Endothelial cell (in vitro differentiated cells): ENCODE measurements at regions not wholly inside any gene's neighbourhood (a gene's known extent, or its start where the extent isn't known, plus 50 kb on each side); places are given as distances from the start of the nearest gene placed in this dataset.

Source experiments
- DNase-seq: peaks from one replicate; pipeline ENCODE4 v3.0.0; 2021; ENCODE audit warnings: low spot score
- H3K27ac Mint-ChIP-seq: one replicate; pipeline ENCODE4 v1.8.0; 2021; ENCODE audit warnings: mixed read lengths, inconsistent platforms; ENCODE audit not compliant: unreplicated experiment
- H3K27me3 Mint-ChIP-seq: one replicate; pipeline ENCODE4 v1.8.0; 2021; ENCODE audit warnings: mild to moderate bottlenecking, moderate library complexity, mixed read lengths, inconsistent platforms; ENCODE audit not compliant: unreplicated experiment
- H3K36me3 Mint-ChIP-seq: one replicate; pipeline ENCODE4 v1.8.0; 2021; ENCODE audit warnings: mild to moderate bottlenecking, low read depth, mixed read lengths, inconsistent platforms; ENCODE audit not compliant: unreplicated experiment
- H3K4me1 Mint-ChIP-seq: one replicate; pipeline ENCODE4 v1.8.0; 2021; ENCODE audit warnings: mild to moderate bottlenecking, mixed read lengths, inconsistent platforms; ENCODE audit not compliant: unreplicated experiment
- H3K4me3 Mint-ChIP-seq: one replicate; pipeline ENCODE4 v1.8.0; 2021; ENCODE audit warnings: mild to moderate bottlenecking, mixed read lengths, inconsistent platforms; ENCODE audit not compliant: unreplicated experiment
- H3K9me3 Mint-ChIP-seq: one replicate; pipeline ENCODE4 v1.8.0; 2021; ENCODE audit warnings: mixed read lengths, inconsistent platforms; ENCODE audit not compliant: unreplicated experiment
- CTCF ChIP-seq: fragments of 200-600 bp; sonication (generic); IDR thresholded peaks from one replicate; pipeline ENCODE4 v1.5.0; 2021; ENCODE audit warnings: antibody characterized with exemption; ENCODE audit not compliant: unreplicated experiment

- Mint-ChIP-seq H3K27me3 (no peaks in the 10 kb centered on the region), H3K4me1 (peaks cover 44% of the 10 kb centered on the region), H3K27ac (peak overlapping the region; percentile 7), H3K36me3 (no peaks in the 10 kb centered on the region), H3K4me3 (no peak overlapping the region), H3K9me3 (no peaks in the 10 kb centered on the region)
- no peak for TF ChIP-seq CTCF
- no peak for DNase-seq
Measured at GRCh38 chr10:24119896-24120295, 89.0 kb upstream of the KIAA1217 start.

- Mint-ChIP-seq H3K27me3 (no peaks in the 10 kb centered on the region), H3K4me1 (peaks cover 38% of the 10 kb centered on the region), H3K27ac (no peak overlapping the region), H3K36me3 (no peaks in the 10 kb centered on the region), H3K4me3 (no peak overlapping the region), H3K9me3 (no peaks in the 10 kb centered on the region)
- no peak for TF ChIP-seq CTCF
- DNase-seq: no peak
Measured at GRCh38 chr10:24120646-24121045, 88.3 kb upstream of the KIAA1217 start.

DNA sequence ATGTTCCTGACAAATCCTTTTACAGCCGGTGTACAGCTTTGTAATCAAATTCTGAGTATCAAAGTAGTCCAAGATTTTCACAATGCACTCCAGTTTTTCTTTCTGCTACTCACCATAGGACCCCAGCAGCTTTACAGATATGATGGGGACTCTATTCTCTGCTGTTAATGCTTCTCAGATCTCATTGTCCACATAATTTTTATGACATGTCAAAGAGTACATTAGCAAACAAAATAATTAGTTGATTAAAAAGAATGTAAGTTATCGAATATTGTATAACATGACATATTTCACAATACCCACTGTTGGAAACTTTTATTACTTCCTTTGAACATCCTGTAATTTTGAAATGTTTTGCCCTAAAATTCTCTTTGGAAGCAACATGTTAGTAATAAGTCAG, 81.4 kb upstream of the KIAA1217 start:
- Mint-ChIP-seq H3K36me3 (no peaks in the 10 kb centered on the region), H3K9me3 (no peaks in the 10 kb centered on the region), H3K4me3 (no peak overlapping the region), H3K27me3 (no peaks in the 10 kb centered on the region), H3K4me1 (no peaks in the 10 kb centered on the region), H3K27ac (no peak overlapping the region)
- DNase-seq: no peak
- TF ChIP-seq CTCF: no peak

GRCh38 chr10:24128066-24128730, 80.7 kb upstream of the KIAA1217 start:
- no peaks in the 10 kb centered on the region for H3K27me3 Mint-ChIP-seq
- H3K4me1 Mint-ChIP-seq: no peaks in the 10 kb centered on the region
- TF ChIP-seq CTCF: no peak
- DNase-seq: no peak
- no peak overlapping the region for H3K4me3 Mint-ChIP-seq
- no peaks in the 10 kb centered on the region for H3K9me3 Mint-ChIP-seq
- H3K36me3 Mint-ChIP-seq: no peaks in the 10 kb centered on the region
- no peak overlapping the region for H3K27ac Mint-ChIP-seq

DNA sequence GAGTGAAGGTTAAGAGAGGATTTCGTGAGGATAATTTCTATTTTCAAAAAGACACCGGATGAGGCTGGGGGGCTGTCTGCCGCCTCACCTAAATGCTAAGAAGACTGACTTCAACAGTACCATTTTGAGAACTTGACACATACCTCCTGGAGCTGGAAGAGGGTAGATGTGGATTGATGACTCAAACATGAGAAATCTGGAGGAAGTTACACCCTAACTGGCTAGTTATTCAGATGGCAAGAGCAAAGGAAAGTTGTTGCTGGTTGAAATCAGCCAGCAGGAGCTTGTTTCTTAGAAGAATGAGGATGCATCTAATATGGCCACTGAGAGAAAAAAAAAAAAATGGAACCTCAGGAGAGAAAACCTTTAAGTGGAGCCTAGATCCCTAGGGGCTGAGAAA, 76.2 kb upstream of the KIAA1217 start:
- Mint-ChIP-seq H3K4me3 (no peak overlapping the region), H3K9me3 (no peaks in the 10 kb centered on the region), H3K4me1 (no peaks in the 10 kb centered on the region), H3K27me3 (no peaks in the 10 kb centered on the region), H3K36me3 (no peaks in the 10 kb centered on the region), H3K27ac (no peak overlapping the region)
- DNase-seq: no peak
- no peak for TF ChIP-seq CTCF
